Coronary artery (tissue), 2 donors: ENCODE measurements at regions not wholly inside any gene's neighbourhood (a gene's known extent, or its start where the extent isn't known, plus 50 kb on each side); places are given as distances from the start of the nearest gene placed in this dataset.

ENCODE experiments used
- DNase-seq: peaks from one replicate; pipeline ENCODE4 v3.0.0-alpha.2; 2017; ENCODE audit warnings: low spot score
- H3K27ac ChIP-seq, 2 donors: fragments of 200-600 bp; sonication (generic); one replicate each; pipeline ENCODE4 v1.5.1; 2016 to 2019
- H3K4me3 ChIP-seq: fragments of 200-600 bp; sonication (generic); 2 replicates; pipeline ENCODE4 v1.5.1; 2016; ENCODE audit warnings: mild to moderate bottlenecking, moderate library complexity
- CTCF ChIP-seq: fragments of 200-600 bp; sonication (generic); IDR thresholded peaks from one replicate; pipeline ENCODE4 v1.5.1; 2019; ENCODE audit warnings: antibody characterized with exemption

DNA sequence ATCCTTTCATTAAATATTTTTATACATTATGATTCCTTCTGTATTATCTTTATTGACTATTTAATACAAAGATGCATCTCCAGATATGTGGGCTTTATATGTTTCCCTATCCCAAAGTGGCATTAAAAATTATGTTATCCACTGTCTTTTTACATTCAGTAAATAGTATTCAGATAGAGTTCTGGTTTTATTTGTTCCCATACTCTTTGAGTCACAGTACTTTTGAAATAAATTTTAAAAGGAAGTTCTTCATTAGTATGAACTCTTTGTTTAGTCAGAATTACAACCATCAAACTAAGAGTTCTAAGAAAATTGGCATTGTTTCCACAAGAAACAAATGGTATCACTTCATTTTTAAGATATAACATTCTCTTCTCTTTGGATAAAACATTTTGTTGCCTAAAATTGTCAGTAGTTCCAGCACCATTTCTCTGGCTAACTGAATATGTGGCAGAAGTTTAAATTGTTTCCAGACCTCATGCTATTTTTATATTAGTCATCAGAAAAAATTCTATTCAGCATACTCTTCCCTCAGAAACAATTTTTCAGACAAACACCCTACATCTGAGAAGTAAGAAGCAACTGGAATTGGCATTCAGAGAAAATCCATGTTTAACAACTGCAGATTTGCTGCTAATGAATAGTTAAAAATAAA, 88.5 kb upstream of the COL5A2 start:
- peak overlapping the region in 1 of 2 donors; percentile 35 for H3K27ac ChIP-seq
- TF ChIP-seq CTCF: no peak

DNA sequence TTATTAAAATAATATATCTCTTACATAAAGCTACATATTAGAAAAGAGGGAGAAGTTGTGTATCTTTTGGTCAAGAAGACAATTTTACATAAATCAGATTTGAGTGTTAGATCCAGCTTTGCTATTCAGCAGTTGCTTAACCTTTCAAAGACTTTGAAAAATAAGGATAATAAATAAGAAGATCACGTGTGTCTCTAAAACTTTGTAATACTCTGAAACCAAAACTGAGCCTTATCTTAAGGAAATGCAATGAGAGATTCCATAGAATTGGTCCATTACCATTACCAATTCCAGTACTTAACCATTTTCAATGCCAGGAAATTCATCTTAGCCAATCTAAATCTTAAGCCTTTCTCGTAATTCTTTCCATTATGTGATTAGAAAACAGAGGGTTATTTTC, 89.2 kb upstream of the COL5A2 start:
- Histone ChIP-seq H3K4me3 (no peak overlapping the region), H3K27ac (no peak overlapping the region)
- no peak for DNase-seq
- TF ChIP-seq CTCF: no peak

More for the DNA sequence above, 88.5 kb upstream of the COL5A2 start:
- H3K4me3 ChIP-seq: no peak overlapping the region
- DNase-seq: no peak

DNA sequence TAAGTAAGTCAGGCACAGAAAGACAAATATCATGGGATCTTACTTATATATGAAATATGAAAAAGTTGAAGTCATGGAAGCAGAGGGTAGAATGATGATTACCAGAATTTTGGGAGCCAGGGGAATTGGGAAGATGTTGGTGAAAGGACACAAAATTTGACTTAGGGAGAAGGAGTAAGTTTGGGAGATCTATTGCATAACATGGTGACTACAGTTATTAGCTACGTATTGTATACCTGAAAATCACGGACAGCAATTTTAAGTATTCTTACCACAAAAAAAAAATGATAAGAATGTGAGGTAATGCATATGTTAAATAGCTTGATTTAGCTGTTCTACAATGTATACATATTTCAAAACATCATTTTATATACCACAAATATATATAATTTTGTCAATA, 94.2 kb upstream of the COL5A2 start:
- no peak overlapping the region for H3K4me3 ChIP-seq
- no peak for DNase-seq
- H3K27ac ChIP-seq: no peak overlapping the region
- TF ChIP-seq CTCF: no peak

GRCh38 chr2:189274361-189274760, 94.8 kb upstream of the COL5A2 start:
- no peak for DNase-seq
- Histone ChIP-seq H3K4me3 (no peak overlapping the region), H3K27ac (no peak overlapping the region)
- TF ChIP-seq CTCF: no peak

DNA sequence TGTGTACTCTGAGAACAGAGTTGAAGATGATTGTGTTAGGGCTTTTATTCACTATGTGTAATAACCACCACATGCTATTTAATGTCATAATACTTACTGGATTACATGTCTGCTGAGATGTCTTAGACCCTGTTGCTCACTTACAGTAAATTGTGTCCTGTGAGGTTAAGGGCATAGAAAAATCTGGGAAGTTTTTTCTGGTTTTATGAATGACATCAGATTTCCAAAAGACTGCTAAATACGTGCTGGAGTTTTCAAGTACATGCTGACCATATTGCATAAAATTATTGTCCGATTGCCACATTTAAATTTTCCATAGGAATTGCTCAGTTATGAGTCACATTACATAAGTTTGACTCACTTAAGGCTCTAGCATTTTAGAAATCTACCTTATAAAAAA, 96.7 kb upstream of the COL5A2 start:
- H3K4me3 ChIP-seq: no peak overlapping the region
- no peak for DNase-seq
- no peak for TF ChIP-seq CTCF
- no peak overlapping the region for H3K27ac ChIP-seq

GRCh38 chr2:189281201-189281600, 101.6 kb upstream of the COL5A2 start:
- no peak for TF ChIP-seq CTCF
- H3K27ac ChIP-seq: no peak overlapping the region
- H3K4me3 ChIP-seq: no peak overlapping the region
- DNase-seq: no peak

DNA sequence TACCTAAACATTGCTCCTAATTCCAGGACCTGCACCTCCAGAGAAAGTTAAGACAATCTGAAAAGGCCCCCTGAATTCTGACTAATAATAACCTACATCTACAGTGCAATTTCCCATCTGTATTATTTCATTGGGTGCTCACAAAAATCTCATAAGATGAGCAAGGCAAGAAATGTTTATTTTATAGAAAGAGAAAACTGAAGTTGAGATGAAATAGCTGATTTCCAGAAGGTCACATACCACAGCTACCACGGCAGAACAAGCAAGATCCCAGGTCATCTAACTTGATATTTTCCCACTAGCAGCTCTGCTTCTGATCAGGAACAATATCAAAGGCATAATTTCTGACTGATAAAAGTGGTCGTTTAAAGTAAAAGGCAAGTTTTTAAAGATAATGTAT, 105.8 kb upstream of the COL5A2 start:
- H3K27ac ChIP-seq: no peak overlapping the region
- DNase-seq: no peak
- TF ChIP-seq CTCF: no peak
- H3K4me3 ChIP-seq: no peak overlapping the region
